ENCODE measurements at regions not wholly inside any gene's neighbourhood (a gene's known extent, or its start where the extent isn't known, plus 50 kb on each side); places are given as distances from the start of the nearest gene placed in this dataset.
"Not testable (repeated sequence)": the region's sequence is repeated elsewhere in the genome, so short reads cannot be mapped to it uniquely, and the experiment has no call there.

DNA sequence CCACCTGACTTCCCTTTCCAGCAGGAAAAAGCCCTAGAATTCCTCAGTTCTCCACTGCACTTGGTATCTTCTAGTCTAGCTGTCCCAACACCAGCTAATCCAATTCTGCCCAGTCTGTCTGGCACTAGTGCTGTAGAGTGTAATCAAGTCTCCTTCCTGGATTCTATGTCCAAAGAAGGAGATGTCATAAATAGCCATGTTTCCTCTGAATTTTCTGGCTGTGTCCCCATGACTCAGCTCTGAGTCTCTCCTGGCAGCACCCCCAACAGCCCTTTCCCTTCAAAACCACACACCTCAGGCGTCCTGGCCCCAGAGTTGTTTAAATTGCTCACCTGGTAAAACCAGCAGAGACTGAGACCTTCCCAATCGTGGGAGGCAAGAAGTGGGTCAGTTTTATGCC, 197.2 kb downstream of the GRXCR1 start:
- DNase-seq, result peak in 1 of 2 experiments; percentile 11

DNA sequence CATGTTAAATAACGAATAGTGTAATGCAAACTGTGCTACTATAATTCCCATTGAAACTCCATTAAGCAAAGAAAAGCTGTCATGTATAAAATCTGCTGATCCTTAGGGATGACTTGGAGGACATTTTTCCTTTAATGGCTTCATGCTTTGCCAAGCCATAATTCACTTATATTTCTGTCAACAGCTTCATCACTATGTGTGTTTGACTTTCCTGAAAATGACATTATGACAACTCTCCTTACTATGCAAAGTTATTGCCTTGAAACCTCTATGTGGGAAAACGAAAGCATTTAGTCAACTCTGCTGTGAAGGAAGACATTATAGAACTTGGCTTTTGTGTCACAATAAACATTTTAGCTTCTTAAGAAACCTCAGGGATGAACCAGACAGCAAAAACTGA, 210.5 kb downstream of the GRXCR1 start:
- DNase-seq, result no peak

DNA sequence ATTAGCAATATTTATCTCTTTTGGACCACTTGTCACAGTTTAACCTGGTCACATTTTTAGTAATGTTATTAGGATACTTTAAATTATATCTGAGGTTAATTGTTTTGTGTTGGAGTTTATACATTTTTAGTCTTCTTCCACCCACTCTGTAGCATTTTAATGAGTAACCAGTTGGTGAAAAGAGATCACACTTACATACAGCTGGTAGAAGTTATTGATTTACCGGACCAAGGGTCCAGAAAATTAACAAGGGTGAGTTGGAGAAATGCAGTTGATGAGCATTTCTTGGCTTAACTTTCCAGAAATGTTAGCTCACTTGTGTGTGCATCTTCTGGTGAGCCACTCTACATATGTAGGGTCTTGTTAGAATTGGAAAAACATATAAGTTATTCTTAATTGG, 219.6 kb downstream of the GRXCR1 start:
- DNase-seq, result no peak

- DNase-seq, result no peak
Measured at GRCh38 chr4:43113196-43113595, 220.7 kb downstream of the GRXCR1 start.

DNA sequence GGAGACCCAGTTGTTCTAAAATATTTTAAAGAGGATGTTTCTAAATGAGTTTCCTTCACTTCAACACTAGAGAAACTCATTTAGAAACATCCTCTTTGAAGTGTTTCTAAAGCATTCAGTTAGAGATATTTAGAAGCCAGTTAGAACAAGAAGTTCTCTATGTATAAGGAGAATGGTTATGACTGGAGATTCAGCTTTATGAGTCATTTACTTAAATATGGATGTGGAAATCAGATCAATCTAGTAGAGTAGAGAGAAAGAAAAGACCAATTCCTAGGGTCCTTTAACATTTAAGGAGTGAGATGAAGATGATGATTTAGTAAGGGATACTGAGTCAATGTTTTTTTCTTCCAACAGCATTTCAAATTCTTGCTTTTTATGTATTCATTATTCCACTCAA, 234.1 kb downstream of the GRXCR1 start:
- no peak for DNase-seq

- no peak for DNase-seq
Measured at GRCh38 chr4:43130228-43131021, 237.9 kb downstream of the GRXCR1 start.

- DNase-seq, result peak in 1 of 2 experiments; percentile 12
Measured at GRCh38 chr4:43132010-43132582, 239.6 kb downstream of the GRXCR1 start.

DNA sequence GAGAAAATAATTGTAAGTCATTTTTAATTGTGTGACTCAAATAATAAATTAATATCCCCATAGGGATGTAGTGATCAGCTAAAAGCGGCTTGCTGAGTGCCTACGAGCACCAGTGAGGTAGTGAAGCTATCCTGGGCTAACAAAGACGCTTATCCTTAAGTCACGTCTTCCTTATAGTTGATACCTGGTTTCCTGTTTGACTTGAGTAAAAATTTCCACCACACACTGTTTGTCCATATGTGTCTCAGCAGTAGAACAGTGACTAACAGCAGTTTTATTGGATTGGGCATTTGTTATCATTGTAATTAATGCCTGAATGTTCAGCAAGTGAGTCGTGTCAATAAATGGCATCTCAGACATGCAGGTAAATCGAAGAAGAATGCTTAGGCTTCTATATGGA, 241.1 kb downstream of the GRXCR1 start:
- DNase-seq, result no peak

GRCh38 chr4:43136752-43137151, 244.2 kb downstream of the GRXCR1 start:
- DNase-seq, result no peak

DNA sequence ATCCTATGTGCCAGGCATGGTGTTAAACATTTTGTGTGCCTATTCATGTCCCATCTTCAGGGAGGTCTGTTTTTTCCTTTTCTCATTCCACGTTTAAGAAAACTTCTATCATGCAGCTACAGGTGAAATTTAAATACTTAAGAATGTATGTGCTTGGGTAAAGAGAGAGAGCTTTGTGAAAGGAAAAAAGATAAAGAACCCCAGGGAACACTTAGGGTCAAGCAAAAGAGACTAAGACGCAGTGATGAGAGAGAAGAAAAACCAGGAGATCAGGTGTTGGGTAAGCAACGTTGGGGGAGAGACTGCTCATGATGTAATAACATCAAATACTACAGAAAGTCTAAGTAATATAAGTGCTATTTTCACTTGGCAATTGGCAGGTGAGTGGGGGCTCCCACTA, 253.7 kb downstream of the GRXCR1 start:
- no peak for DNase-seq

DNA sequence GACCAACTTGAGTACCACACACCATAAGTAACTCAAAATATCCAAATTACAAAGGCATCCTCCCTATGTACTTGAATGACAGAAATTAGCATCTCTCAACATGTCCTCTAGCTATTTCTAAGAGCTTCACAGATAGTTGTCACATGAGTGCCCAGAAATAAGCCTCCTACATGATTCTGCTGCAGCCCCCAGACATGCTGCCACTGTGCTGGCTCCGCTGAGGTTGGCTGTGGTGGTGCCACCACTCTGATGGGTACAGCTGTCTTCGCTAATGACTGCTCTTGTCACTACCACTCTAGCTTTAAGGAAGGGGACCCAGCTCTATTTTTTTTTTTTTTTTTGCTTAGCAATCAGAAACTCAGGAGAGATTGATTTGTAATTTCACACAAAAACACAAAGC, 256.0 kb downstream of the GRXCR1 start:
- DNase-seq, result no peak

GRCh38 chr4:43163101-43163792, 270.7 kb downstream of the GRXCR1 start:
- no peak for DNase-seq

DNA sequence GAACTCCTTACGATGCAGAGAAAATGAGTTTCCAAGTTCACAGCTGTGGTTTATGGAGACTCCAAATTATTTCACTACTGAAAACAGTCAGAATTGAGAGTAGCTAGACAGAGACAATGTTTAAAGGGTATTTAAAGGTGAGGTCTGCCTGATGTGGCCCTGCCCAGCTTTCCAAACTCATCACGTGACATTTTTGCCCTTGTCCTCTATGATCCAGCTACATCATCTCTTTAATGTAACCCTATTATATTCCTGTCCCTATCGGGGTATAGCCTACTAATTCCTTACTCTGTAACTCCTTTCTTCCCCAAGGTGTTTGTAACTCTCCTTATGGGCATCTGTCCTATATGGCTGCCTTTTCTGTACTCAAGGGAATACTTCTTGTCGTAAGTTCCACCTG, 297.2 kb downstream of the GRXCR1 start:
- DNase-seq, result no peak

DNA sequence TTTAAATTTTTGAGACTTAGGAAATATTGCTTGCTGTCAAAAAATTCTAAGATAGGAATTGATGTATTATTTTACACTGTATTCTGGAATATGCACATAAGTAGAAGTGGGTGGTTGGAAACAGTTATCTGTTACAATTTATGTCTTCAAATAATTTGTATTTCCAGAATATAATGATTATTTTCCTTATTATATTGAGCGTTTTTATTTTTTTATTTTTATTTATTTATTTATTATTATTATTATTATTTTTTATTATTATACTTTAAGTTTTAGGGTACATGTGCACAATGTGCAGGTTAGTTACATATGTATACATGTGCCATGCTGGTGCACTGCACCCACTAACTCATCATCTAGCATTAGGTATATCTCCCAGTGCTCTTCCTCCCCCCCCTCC, 320.1 kb downstream of the GRXCR1 start:
- not testable (repeated sequence) for DNase-seq

DNA sequence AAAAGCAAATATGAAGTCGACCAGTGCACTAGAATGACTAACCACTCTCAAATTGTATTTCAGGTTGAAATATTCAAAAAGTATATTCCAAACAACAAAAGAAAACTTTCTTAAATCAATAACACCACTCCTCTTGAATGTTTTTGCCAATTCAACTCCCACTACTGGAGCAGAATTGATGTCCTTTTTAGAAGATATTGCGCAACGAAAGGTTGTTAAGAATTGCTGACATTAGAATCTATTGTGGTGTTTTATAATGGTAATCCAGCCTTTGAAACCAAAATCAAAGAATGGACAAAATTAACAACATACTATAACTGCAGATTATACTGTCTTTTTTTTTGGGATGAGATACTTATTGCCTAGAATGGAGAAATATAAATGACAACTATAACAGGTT, 331.3 kb downstream of the GRXCR1 start:
- DNase-seq, result no peak

- no peak for DNase-seq
Measured at GRCh38 chr4:43224559-43224958, 332.0 kb downstream of the GRXCR1 start.

DNA sequence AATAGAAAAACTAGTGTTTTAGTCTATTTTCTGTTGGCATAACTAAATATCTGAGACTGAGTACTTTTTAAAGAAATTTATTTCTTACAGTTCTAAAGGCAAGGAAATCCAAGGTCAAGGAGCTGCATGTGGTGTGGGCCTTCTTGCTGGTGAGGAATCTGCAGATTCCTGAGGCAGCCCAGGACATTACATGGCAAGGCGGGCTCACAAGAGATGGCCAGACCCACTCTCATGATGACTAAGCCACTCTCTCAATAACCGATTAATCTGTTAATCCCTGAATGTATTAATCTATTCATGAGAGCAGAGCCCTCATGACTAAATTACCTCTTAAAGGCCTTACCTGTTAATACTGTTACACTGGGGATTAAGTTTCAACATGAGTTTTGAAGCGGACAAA, 340.8 kb downstream of the GRXCR1 start:
- DNase-seq, result no peak

DNA sequence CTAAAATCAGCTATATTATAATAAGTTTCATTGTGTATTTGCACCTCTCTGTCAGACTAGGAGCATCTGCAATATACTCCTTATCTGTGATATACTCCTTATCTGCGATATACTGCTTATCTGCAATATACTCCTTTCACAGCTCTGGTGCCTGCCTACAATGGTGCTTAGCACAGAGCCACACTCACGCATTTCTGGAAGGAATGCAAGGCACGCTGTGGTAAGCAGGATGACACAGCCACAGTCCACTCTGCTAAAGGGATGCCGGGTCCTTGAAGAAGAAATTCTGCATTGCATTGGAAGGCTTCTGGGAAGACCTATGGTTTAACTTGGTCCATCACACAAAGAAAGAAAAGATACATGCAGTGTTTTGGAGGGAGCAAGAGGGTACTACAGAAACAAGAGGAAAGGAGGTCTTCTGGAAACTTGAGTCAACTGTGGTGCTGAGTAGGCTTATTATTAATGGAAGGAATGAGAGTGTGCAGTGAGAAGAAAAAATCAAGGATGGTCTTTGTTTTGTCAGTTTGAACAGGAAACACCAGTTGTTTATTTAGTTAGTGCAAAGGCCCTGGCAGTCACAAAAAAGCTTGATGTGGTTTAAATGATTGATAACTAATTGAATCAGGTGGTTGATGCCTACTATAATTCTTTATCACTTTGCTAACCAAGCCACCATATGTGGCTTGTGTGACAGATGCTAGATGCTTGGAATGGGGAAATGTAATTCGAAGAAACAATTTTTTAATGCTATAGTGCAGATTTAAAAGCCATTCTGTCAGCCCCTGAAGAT, 342.3 kb downstream of the GRXCR1 start:
- no peak for DNase-seq

- DNase-seq, result no peak
Measured at GRCh38 chr4:43238008-43238407, 345.5 kb downstream of the GRXCR1 start.

DNA sequence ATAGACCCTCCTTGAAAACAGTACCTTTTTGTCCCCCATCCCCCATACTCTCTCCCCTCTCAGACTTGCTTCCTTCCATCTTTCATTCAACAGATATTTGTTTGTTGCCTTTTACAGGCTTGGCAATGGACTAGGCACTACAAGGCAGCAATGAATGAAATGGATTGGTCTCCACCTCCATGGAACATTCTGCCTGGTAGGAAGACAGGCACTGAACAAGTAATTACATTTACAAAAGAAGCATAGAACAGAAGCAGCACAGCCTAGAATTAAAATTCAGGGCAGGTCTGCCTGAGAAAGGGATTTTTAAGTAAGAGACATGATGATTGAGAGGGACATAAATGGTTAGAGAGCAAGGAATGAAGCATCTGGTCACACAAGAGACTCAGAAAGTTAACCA, 346.1 kb downstream of the GRXCR1 start:
- DNase-seq, result no peak

DNA sequence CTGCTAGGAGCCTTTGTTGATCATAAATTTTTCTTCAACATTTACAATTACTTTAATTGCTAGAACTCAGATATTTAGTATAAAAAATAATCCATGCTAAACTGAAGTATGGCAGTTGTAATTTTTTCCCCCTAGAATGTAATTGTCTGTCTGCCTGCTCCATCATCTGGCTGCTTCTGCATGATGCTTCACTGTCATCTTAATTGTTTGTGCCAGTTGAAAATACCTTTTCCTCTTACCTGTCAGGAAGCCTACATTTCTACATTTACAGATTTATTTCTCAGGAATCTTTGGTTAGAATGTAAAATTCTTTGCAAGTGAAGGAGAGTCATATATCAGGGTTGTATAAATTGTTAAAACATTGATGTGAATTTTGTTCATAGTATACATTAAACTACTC, 348.6 kb downstream of the GRXCR1 start:
- DNase-seq, result no peak

- DNase-seq, result no peak
Measured at GRCh38 chr4:43242606-43243005, 350.1 kb downstream of the GRXCR1 start.

DNA sequence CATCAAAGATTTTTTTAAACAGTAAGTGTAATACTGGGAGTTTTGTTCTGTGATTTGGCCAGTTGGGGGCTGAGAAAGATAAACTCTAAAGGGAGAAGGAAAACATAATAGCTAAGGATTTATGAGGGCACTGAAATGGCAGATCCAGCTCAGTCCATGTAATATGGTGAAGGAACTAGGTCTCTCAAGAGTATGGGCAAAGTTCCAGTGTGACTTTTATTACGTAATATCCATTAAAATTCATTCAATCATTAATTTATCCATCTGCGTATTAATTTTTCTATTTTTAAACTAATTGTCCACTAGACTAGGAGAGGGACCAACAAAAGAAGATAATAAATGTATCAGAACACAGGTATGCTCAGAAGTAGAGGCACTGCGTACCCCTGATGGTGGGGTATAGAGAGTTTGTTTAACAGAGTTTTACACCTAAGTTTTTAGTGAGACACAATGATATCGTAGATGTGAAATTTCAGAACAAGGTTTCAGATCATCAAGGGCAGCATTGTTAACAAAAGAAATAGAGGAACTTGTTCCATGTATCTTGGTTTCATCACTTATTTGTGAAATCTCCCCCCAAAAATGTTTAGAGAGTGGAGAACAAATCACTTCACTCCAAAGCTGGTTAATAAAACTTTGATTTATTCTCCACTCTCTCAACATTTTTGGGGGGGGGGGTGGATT, 351.1 kb downstream of the GRXCR1 start:
- no peak for DNase-seq

Measured in cerebellar nuclear complex (tissue), 1 donor.